SK-N-SH treated with all-trans-retinoic acid at 6 μM for 48 hours (cell line): ENCODE measurements at regions not wholly inside any gene's neighbourhood (a gene's known extent, or its start where the extent isn't known, plus 50 kb on each side); places are given as distances from the start of the nearest gene placed in this dataset.

Experiments used
- ATAC-seq: fragments of 200-7000 bp; cut with Tn5 transposase; 3 replicates; pipeline ENCODE4 v1.9.1; 2020; ENCODE audit warnings: mild to moderate bottlenecking, moderate library complexity
- ARNTL ChIP-seq: fragments of 450-650 bp; formaldehyde crosslinking; IDR thresholded peaks from 2 replicates; pipeline ENCODE4 v1.5.0; 2020; ENCODE audit warnings: low read depth, mild to moderate bottlenecking, moderate library complexity, borderline replicate concordance
- CSDC2 ChIP-seq: fragments of 250-450 bp; sonication (Bioruptor Pico); IDR thresholded peaks from 2 replicates; pipeline ENCODE4 v1.5.0; 2020; ENCODE audit warnings: mild to moderate bottlenecking, moderate library complexity
- ESRRG ChIP-seq: fragments of 250-450 bp; sonication (Bioruptor Pico); IDR thresholded peaks from 2 replicates; pipeline ENCODE4 v1.6.1; 2021; ENCODE audit warnings: mild to moderate bottlenecking
- GLIS3 ChIP-seq: fragments of 250-450 bp; sonication (Bioruptor Pico); IDR thresholded peaks from 2 replicates; pipeline ENCODE4 v1.5.0; 2020; ENCODE audit warnings: mild to moderate bottlenecking, moderate library complexity
- ISL1 ChIP-seq: fragments of 250-450 bp; sonication (Bioruptor Pico); IDR thresholded peaks from 2 replicates; pipeline ENCODE4 v2.1.2; 2022; ENCODE audit warnings: mild to moderate bottlenecking, moderate library complexity
- OSR1 ChIP-seq: fragments of 250-450 bp; sonication (Bioruptor Pico); IDR thresholded peaks from 2 replicates; pipeline ENCODE4 v1.8.0; 2022; ENCODE audit warnings: moderate library complexity, mild to moderate bottlenecking, inconsistent platforms
- PPARA ChIP-seq: fragments of 250-450 bp; sonication (Bioruptor Pico); IDR thresholded peaks from 2 replicates; pipeline ENCODE4 v1.5.0; 2020; ENCODE audit warnings: mild to moderate bottlenecking, borderline replicate concordance
- RARB ChIP-seq: fragments of 250-450 bp; sonication (Bioruptor Pico); IDR thresholded peaks from 2 replicates; pipeline ENCODE4 v1.8.0; 2021; ENCODE audit warnings: mild to moderate bottlenecking, moderate library complexity
- SNAI2 ChIP-seq: fragments of 250-450 bp; sonication (Bioruptor Pico); IDR thresholded peaks from 2 replicates; pipeline ENCODE4 v1.5.0; 2020; ENCODE audit warnings: mild to moderate bottlenecking, moderate library complexity
- TCF4 ChIP-seq: fragments of 250-450 bp; sonication (Bioruptor Pico); IDR thresholded peaks from 2 replicates; pipeline ENCODE4 v1.8.0; 2021; ENCODE audit warnings: mild to moderate bottlenecking, moderate library complexity, borderline replicate concordance
- TOX ChIP-seq: fragments of 250-450 bp; sonication (Bioruptor Pico); IDR thresholded peaks from 2 replicates; pipeline ENCODE4 v1.8.0; 2021; ENCODE audit warnings: mild to moderate bottlenecking, moderate library complexity, borderline replicate concordance
- ZC3H10 ChIP-seq: fragments of 250-450 bp; sonication (Bioruptor Pico); IDR thresholded peaks from 2 replicates; pipeline ENCODE4 v1.5.1; 2021; ENCODE audit warnings: mild to moderate bottlenecking, moderate library complexity
- ZFP3 ChIP-seq: fragments of 250-450 bp; sonication (Bioruptor Pico); IDR thresholded peaks from 2 replicates; pipeline ENCODE4 v1.5.0; 2020; ENCODE audit warnings: mild to moderate bottlenecking, moderate library complexity
- ZFP30 ChIP-seq: fragments of 450-650 bp; formaldehyde crosslinking; IDR thresholded peaks from 2 replicates; pipeline ENCODE4 v1.5.0; 2022; ENCODE audit warnings: mild to moderate bottlenecking, moderate library complexity
- ZNF565 ChIP-seq: fragments of 450-650 bp; formaldehyde crosslinking; conservative IDR thresholded peaks from 2 replicates; pipeline ENCODE4 v1.5.0; 2020; ENCODE audit warnings: low read depth, mild to moderate bottlenecking, moderate library complexity
- ZNF70 ChIP-seq: fragments of 450-650 bp; formaldehyde crosslinking; IDR thresholded peaks from 2 replicates; pipeline ENCODE4 v1.5.0; 2020; ENCODE audit warnings: mild to moderate bottlenecking, moderate library complexity
- TF ChIP-seq, protein P1 (sequence below): fragments of 250-450 bp; sonication (Bioruptor Pico); IDR thresholded peaks from 2 replicates; pipeline ENCODE4 v1.5.1; 2021; ENCODE audit warnings: mild to moderate bottlenecking, moderate library complexity
- TF ChIP-seq, protein P2 (sequence below): fragments of 250-450 bp; sonication (Bioruptor Pico); IDR thresholded peaks from 2 replicates; pipeline ENCODE4 v1.5.1; 2020; ENCODE audit warnings: low read depth, mild to moderate bottlenecking, moderate library complexity
- TF ChIP-seq, protein P3 (sequence below): fragments of 250-450 bp; sonication (Bioruptor Pico); IDR thresholded peaks from 2 replicates; pipeline ENCODE4 v1.8.0; 2021; ENCODE audit warnings: low read depth, mild to moderate bottlenecking, moderate library complexity, borderline replicate concordance
- TF ChIP-seq, protein P4 (sequence below): fragments of 250-450 bp; sonication (Bioruptor Pico); IDR thresholded peaks from 2 replicates; pipeline ENCODE4 v1.8.0; 2020; ENCODE audit warnings: mild to moderate bottlenecking, moderate library complexity, borderline replicate concordance
- TF ChIP-seq, protein P5 (sequence below): fragments of 250-450 bp; sonication (Bioruptor Pico); IDR thresholded peaks from 2 replicates; pipeline ENCODE4 v1.5.0; 2020; ENCODE audit warnings: mild to moderate bottlenecking, moderate library complexity

DNA sequence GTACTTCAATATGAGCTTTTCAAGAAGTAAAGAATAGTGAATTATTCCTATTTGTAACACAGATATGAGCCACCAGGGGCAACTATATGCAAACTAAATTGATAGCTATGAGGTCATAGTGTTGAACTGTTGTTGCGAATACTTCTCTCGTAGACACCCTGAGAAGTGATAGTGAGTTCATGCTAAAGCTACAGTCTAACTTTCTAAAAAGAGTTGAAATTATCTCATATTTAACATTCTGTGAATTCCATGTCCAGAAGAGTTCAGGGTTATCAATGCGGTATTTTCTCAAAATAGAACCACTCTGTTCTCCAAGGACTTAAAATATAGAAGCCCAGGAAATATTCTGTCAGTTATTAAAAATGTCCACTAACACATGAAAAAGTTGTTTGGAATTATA is 185.4 kb downstream of the AASDHPPT start:
- TF ChIP-seq ESRRG (CRISPR knock-in tag): no peak
- TF ChIP-seq ZNF565 (CRISPR knock-in tag): no peak
- TF ChIP-seq, protein P1, sequence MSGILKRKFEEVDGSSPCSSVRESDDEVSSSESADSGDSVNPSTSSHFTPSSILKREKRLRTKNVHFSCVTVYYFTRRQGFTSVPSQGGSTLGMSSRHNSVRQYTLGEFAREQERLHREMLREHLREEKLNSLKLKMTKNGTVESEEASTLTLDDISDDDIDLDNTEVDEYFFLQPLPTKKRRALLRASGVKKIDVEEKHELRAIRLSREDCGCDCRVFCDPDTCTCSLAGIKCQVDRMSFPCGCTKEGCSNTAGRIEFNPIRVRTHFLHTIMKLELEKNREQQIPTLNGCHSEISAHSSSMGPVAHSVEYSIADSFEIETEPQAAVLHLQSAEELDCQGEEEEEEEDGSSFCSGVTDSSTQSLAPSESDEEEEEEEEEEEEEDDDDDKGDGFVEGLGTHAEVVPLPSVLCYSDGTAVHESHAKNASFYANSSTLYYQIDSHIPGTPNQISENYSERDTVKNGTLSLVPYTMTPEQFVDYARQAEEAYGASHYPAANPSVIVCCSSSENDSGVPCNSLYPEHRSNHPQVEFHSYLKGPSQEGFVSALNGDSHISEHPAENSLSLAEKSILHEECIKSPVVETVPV: no peak
- no peak for TF ChIP-seq SNAI2 (CRISPR knock-in tag)
- no peak for TF ChIP-seq TCF4
- TF ChIP-seq ZFP3 (CRISPR knock-in tag): no peak
- TF ChIP-seq ISL1: no peak
- no peak for TF ChIP-seq TOX (CRISPR knock-in tag)
- TF ChIP-seq, protein P2, sequence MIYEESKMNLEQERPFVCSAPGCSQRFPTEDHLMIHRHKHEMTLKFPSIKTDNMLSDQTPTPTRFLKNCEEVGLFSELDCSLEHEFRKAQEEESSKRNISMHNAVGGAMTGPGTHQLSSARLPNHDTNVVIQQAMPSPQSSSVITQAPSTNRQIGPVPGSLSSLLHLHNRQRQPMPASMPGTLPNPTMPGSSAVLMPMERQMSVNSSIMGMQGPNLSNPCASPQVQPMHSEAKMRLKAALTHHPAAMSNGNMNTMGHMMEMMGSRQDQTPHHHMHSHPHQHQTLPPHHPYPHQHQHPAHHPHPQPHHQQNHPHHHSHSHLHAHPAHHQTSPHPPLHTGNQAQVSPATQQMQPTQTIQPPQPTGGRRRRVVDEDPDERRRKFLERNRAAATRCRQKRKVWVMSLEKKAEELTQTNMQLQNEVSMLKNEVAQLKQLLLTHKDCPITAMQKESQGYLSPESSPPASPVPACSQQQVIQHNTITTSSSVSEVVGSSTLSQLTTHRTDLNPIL (CRISPR knock-in tag): no peak
- TF ChIP-seq, protein P3, sequence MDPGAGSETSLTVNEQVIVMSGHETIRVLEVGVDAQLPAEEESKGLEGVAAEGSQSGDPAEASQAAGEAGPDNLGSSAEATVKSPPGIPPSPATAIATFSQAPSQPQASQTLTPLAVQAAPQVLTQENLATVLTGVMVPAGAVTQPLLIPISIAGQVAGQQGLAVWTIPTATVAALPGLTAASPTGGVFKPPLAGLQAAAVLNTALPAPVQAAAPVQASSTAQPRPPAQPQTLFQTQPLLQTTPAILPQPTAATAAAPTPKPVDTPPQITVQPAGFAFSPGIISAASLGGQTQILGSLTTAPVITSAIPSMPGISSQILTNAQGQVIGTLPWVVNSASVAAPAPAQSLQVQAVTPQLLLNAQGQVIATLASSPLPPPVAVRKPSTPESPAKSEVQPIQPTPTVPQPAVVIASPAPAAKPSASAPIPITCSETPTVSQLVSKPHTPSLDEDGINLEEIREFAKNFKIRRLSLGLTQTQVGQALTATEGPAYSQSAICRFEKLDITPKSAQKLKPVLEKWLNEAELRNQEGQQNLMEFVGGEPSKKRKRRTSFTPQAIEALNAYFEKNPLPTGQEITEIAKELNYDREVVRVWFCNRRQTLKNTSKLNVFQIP (CRISPR knock-in tag): no peak
- no peak for TF ChIP-seq OSR1 (CRISPR knock-in tag)
- no peak for TF ChIP-seq CSDC2 (CRISPR knock-in tag)
- no peak for TF ChIP-seq ZC3H10 (CRISPR knock-in tag)
- no peak for TF ChIP-seq ARNTL
- TF ChIP-seq PPARA (CRISPR knock-in tag): no peak
- TF ChIP-seq, protein P4, sequence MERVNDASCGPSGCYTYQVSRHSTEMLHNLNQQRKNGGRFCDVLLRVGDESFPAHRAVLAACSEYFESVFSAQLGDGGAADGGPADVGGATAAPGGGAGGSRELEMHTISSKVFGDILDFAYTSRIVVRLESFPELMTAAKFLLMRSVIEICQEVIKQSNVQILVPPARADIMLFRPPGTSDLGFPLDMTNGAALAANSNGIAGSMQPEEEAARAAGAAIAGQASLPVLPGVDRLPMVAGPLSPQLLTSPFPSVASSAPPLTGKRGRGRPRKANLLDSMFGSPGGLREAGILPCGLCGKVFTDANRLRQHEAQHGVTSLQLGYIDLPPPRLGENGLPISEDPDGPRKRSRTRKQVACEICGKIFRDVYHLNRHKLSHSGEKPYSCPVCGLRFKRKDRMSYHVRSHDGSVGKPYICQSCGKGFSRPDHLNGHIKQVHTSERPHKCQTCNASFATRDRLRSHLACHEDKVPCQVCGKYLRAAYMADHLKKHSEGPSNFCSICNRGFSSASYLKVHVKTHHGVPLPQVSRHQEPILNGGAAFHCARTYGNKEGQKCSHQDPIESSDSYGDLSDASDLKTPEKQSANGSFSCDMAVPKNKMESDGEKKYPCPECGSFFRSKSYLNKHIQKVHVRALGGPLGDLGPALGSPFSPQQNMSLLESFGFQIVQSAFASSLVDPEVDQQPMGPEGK (CRISPR knock-in tag): no peak
- ATAC-seq: no peak

- no peak for ATAC-seq
- no peak for TF ChIP-seq ZNF565 (CRISPR knock-in tag)
- TF ChIP-seq RARB (CRISPR knock-in tag): no peak
- no peak for TF ChIP-seq ESRRG (CRISPR knock-in tag)
- TF ChIP-seq ZC3H10 (CRISPR knock-in tag): no peak
- no peak for TF ChIP-seq PPARA (CRISPR knock-in tag)
- no peak for TF ChIP-seq SNAI2 (CRISPR knock-in tag)
- TF ChIP-seq ZFP30 (CRISPR knock-in tag): no peak
- TF ChIP-seq ARNTL: no peak
- TF ChIP-seq, protein P4 (CRISPR knock-in tag): no peak
Measured at GRCh38 chr11:106263527-106263926, 186.1 kb downstream of the AASDHPPT start.

GRCh38 chr11:106271086-106271485 is 193.6 kb downstream of the AASDHPPT start:
- TF ChIP-seq, protein P5, sequence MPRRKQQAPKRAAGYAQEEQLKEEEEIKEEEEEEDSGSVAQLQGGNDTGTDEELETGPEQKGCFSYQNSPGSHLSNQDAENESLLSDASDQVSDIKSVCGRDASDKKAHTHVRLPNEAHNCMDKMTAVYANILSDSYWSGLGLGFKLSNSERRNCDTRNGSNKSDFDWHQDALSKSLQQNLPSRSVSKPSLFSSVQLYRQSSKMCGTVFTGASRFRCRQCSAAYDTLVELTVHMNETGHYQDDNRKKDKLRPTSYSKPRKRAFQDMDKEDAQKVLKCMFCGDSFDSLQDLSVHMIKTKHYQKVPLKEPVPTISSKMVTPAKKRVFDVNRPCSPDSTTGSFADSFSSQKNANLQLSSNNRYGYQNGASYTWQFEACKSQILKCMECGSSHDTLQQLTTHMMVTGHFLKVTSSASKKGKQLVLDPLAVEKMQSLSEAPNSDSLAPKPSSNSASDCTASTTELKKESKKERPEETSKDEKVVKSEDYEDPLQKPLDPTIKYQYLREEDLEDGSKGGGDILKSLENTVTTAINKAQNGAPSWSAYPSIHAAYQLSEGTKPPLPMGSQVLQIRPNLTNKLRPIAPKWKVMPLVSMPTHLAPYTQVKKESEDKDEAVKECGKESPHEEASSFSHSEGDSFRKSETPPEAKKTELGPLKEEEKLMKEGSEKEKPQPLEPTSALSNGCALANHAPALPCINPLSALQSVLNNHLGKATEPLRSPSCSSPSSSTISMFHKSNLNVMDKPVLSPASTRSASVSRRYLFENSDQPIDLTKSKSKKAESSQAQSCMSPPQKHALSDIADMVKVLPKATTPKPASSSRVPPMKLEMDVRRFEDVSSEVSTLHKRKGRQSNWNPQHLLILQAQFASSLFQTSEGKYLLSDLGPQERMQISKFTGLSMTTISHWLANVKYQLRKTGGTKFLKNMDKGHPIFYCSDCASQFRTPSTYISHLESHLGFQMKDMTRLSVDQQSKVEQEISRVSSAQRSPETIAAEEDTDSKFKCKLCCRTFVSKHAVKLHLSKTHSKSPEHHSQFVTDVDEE (CRISPR knock-in tag): no peak
- no peak for TF ChIP-seq ARNTL
- TF ChIP-seq SNAI2 (CRISPR knock-in tag): no peak
- TF ChIP-seq TOX (CRISPR knock-in tag): no peak
- no peak for TF ChIP-seq PPARA (CRISPR knock-in tag)
- TF ChIP-seq, protein P2 (CRISPR knock-in tag): no peak
- no peak for TF ChIP-seq RARB (CRISPR knock-in tag)
- no peak for TF ChIP-seq ZFP30 (CRISPR knock-in tag)
- no peak for TF ChIP-seq CSDC2 (CRISPR knock-in tag)
- no peak for TF ChIP-seq TCF4
- no peak for TF ChIP-seq ZNF565 (CRISPR knock-in tag)
- no peak for TF ChIP-seq ISL1
- no peak for TF ChIP-seq ZNF70
- TF ChIP-seq ZFP3 (CRISPR knock-in tag): no peak
- TF ChIP-seq GLIS3 (CRISPR knock-in tag): no peak
- TF ChIP-seq, protein P1: no peak
- no peak for TF ChIP-seq ESRRG (CRISPR knock-in tag)
- no peak for ATAC-seq
